ENCODE measurements at regions not wholly inside any gene's neighbourhood (a gene's known extent, or its start where the extent isn't known, plus 50 kb on each side); places are given as distances from the start of the nearest gene placed in this dataset.

- Histone ChIP-seq H3K9me3 (no peaks in the 10 kb centered on the region), H3K36me3 (no peaks in the 10 kb centered on the region), H3K27me3 (replicated peaks; ENCODE audit: insufficient read depth) (no peaks in the 10 kb centered on the region), H3K27ac (no peak overlapping the region), H3K4me1 (replicated peaks) (no peaks in the 10 kb centered on the region), H3K4me3 (no peak overlapping the region)
- intact Hi-C loops (cut with DNase I): no loop called here
- DNase-seq (ENCODE audit: low spot score): no peak
- no peak for TF ChIP-seq POLR2A (IDR thresholded peaks at IDR 0.05)
- TF ChIP-seq CTCF (IDR thresholded peaks at IDR 0.05): no peak
- no peak for TF ChIP-seq POLR2AphosphoS5 (IDR thresholded peaks at IDR 0.05)
- WGBS: 44% methylated on average over 3 of the region's 3 CpGs
These were observed 281.1 kb upstream of the NAV3 start for GRCh38 chr12:77549383-77550128.

- TF ChIP-seq POLR2AphosphoS5 (IDR thresholded peaks at IDR 0.05): no peak
- no peak for TF ChIP-seq POLR2A (IDR thresholded peaks at IDR 0.05)
- TF ChIP-seq CTCF (IDR thresholded peaks at IDR 0.05): no peak
- intact Hi-C loops (cut with DNase I): no loop called here
- no peak overlapping the region for H3K4me3 ChIP-seq
- H3K27ac ChIP-seq: no peak overlapping the region
- 91% methylated on average over 1 of the region's 1 CpG for WGBS
- no peak for DNase-seq (ENCODE audit: low spot score)
- no peaks in the 10 kb centered on the region for H3K9me3 ChIP-seq
- no peaks in the 10 kb centered on the region for H3K4me1 ChIP-seq (replicated peaks)
- no peaks in the 10 kb centered on the region for H3K27me3 ChIP-seq (replicated peaks; ENCODE audit: insufficient read depth)
- no peaks in the 10 kb centered on the region for H3K36me3 ChIP-seq
These were observed 281.9 kb upstream of the NAV3 start for GRCh38 chr12:77548797-77549196.

GRCh38 chr12:77540097-77540496, 290.6 kb upstream of the NAV3 start:
- Histone ChIP-seq H3K27me3 (replicated peaks; ENCODE audit: insufficient read depth) (no peaks in the 10 kb centered on the region), H3K27ac (no peak overlapping the region), H3K36me3 (no peaks in the 10 kb centered on the region), H3K4me1 (replicated peaks) (no peaks in the 10 kb centered on the region), H3K9me3 (no peaks in the 10 kb centered on the region), H3K4me3 (no peak overlapping the region)
- intact Hi-C loops (cut with DNase I): no loop called here
- DNase-seq (ENCODE audit: low spot score): no peak
- 58% methylated on average over 2 of the region's 2 CpGs for WGBS
- TF ChIP-seq POLR2A (IDR thresholded peaks at IDR 0.05) (no peak), POLR2AphosphoS5 (IDR thresholded peaks at IDR 0.05) (no peak), CTCF (IDR thresholded peaks at IDR 0.05) (no peak)

GRCh38 chr12:77537663-77538062, 293.0 kb upstream of the NAV3 start:
- 83% methylated on average over 1 of the region's 1 CpG for WGBS

More at GRCh38 chr12:77537663-77538062, 293.0 kb upstream of the NAV3 start:
- DNase-seq (ENCODE audit: low spot score): no peak
- Histone ChIP-seq H3K27ac (no peak overlapping the region), H3K36me3 (no peaks in the 10 kb centered on the region), H3K4me3 (no peak overlapping the region), H3K4me1 (replicated peaks) (no peaks in the 10 kb centered on the region), H3K27me3 (replicated peaks; ENCODE audit: insufficient read depth) (no peaks in the 10 kb centered on the region), H3K9me3 (no peaks in the 10 kb centered on the region)
- no peak for TF ChIP-seq POLR2AphosphoS5 (IDR thresholded peaks at IDR 0.05)
- TF ChIP-seq CTCF (IDR thresholded peaks at IDR 0.05): no peak
- no peak for TF ChIP-seq POLR2A (IDR thresholded peaks at IDR 0.05)
- intact Hi-C loops (cut with DNase I): no loop called here
